22Rv1 (cell line): ENCODE measurements at regions not wholly inside any gene's neighbourhood (a gene's known extent, or its start where the extent isn't known, plus 50 kb on each side); places are given as distances from the start of the nearest gene placed in this dataset.

Experiments
- H3K27ac ChIP-seq: fragments of 450-650 bp; 2 replicates; pipeline ENCODE4 v1.5.1; 2017
- CTCF ChIP-seq: fragments of 450-650 bp; IDR thresholded peaks from 2 replicates; pipeline ENCODE4 v1.5.1; 2017; ENCODE audit warnings: mild to moderate bottlenecking
- ZFX ChIP-seq: fragments of 450-650 bp; IDR thresholded peaks from 2 replicates; pipeline ENCODE4 v1.6.1; 2017; ENCODE audit warnings: antibody characterized with exemption, borderline replicate concordance

GRCh38 chr2:223357076-223357475, 245.1 kb downstream of the SCG2 start:
- TF ChIP-seq CTCF = no peak
- TF ChIP-seq ZFX = no peak
- H3K27ac ChIP-seq = no peak overlapping the region

GRCh38 chr2:223363085-223363484, 239.1 kb downstream of the SCG2 start:
- TF ChIP-seq CTCF (no peak), ZFX (no peak)
- H3K27ac ChIP-seq = no peak overlapping the region

- no peak overlapping the region for H3K27ac ChIP-seq
Measured at GRCh38 chr2:223365158-223365679, 236.9 kb downstream of the SCG2 start.

GRCh38 chr2:223366566-223366965, 235.6 kb downstream of the SCG2 start:
- TF ChIP-seq ZFX (no peak), CTCF (no peak)
- no peak overlapping the region for H3K27ac ChIP-seq

More at GRCh38 chr2:223365158-223365679, 236.9 kb downstream of the SCG2 start:
- no peak for TF ChIP-seq CTCF
- no peak for TF ChIP-seq ZFX

GRCh38 chr2:223368481-223368880, 233.7 kb downstream of the SCG2 start:
- H3K27ac ChIP-seq = no peak overlapping the region
- TF ChIP-seq ZFX = no peak
- TF ChIP-seq CTCF = no peak

- TF ChIP-seq CTCF = no peak
- TF ChIP-seq ZFX = no peak
- H3K27ac ChIP-seq = no peak overlapping the region
Measured at GRCh38 chr2:223369889-223370288, 232.3 kb downstream of the SCG2 start.

- TF ChIP-seq CTCF (no peak), ZFX (no peak)
- no peak overlapping the region for H3K27ac ChIP-seq
Measured at GRCh38 chr2:223383315-223383714, 218.8 kb downstream of the SCG2 start.
